ENCODE measurements at regions not wholly inside any gene's neighbourhood (a gene's known extent, or its start where the extent isn't known, plus 50 kb on each side); places are given as distances from the start of the nearest gene placed in this dataset.
"Not testable (repeated sequence)": the region's sequence is repeated elsewhere in the genome, so short reads cannot be mapped to it uniquely, and the experiment has no call there.

- CTCF ChIA-PET: no interaction called here
Observed at GRCh38 chr13:64083396-64083795, 2667.7 kb upstream of the PCDH20 start.

GRCh38 chr13:64078480-64078936 is 2662.9 kb upstream of the PCDH20 start:
- CTCF ChIA-PET: no interaction called here
- POLR2A ChIA-PET: no interaction called here
- TF ChIP-seq CTCF (IDR thresholded peaks at IDR 0.05; ENCODE audit: control extremely low read depth, extremely low read depth, low read depth, missing control alignments): no peak
- DNase-seq (ENCODE audit: extremely low spot score): peak; percentile 1

More at GRCh38 chr13:64083396-64083795, 2667.7 kb upstream of the PCDH20 start:
- DNase-seq (ENCODE audit: extremely low spot score): no peak
- TF ChIP-seq CTCF (IDR thresholded peaks at IDR 0.05; ENCODE audit: control extremely low read depth, extremely low read depth, low read depth, missing control alignments): no peak
- POLR2A ChIA-PET: no interaction called here

- TF ChIP-seq CTCF (IDR thresholded peaks at IDR 0.05; ENCODE audit: control extremely low read depth, extremely low read depth, low read depth, missing control alignments): no peak
- ChIA-PET POLR2A (no interaction called here), CTCF (no interaction called here)
- peak; percentile 2 for DNase-seq (ENCODE audit: extremely low spot score)
Observed at GRCh38 chr13:64078025-64078424, 2662.4 kb upstream of the PCDH20 start.

GRCh38 chr13:64077132-64077835 is 2661.6 kb upstream of the PCDH20 start:
- POLR2A ChIA-PET; CTCF ChIA-PET; DNase-seq (ENCODE audit: extremely low spot score): not testable (repeated sequence)

GRCh38 chr13:64075543-64076271 is 2660.1 kb upstream of the PCDH20 start:
- DNase-seq (ENCODE audit: extremely low spot score): peak; percentile 2
- ChIA-PET POLR2A (no interaction called here), CTCF (interaction anchor here (1.6 kb wide), 1 partner anchor 8 kb away, joined by 3 read pairs; no protein-coding TSS in a partner anchor)
- TF ChIP-seq CTCF (IDR thresholded peaks at IDR 0.05; ENCODE audit: control extremely low read depth, extremely low read depth, low read depth, missing control alignments): no peak

GRCh38 chr13:64074971-64075474 is 2659.4 kb upstream of the PCDH20 start:
- CTCF ChIA-PET: interaction anchor here (1.6 kb wide), 1 partner anchor 9 kb away, joined by 3 read pairs; no protein-coding TSS in a partner anchor
- TF ChIP-seq CTCF (IDR thresholded peaks at IDR 0.05; ENCODE audit: control extremely low read depth, extremely low read depth, low read depth, missing control alignments): no peak
- POLR2A ChIA-PET: no interaction called here
- no peak for DNase-seq (ENCODE audit: extremely low spot score)

- TF ChIP-seq CTCF (IDR thresholded peaks at IDR 0.05; ENCODE audit: control extremely low read depth, extremely low read depth, low read depth, missing control alignments): no peak
- ChIA-PET CTCF (no interaction called here), POLR2A (no interaction called here)
- DNase-seq (ENCODE audit: extremely low spot score): no peak
Observed at GRCh38 chr13:64073203-64073602, 2657.6 kb upstream of the PCDH20 start.
